ENCODE measurements at regions not wholly inside any gene's neighbourhood (a gene's known extent, or its start where the extent isn't known, plus 50 kb on each side); places are given as distances from the start of the nearest gene placed in this dataset.
A peak's percentile ranks its signal among the peaks of the same experiment; 100 is the strongest.

DNA sequence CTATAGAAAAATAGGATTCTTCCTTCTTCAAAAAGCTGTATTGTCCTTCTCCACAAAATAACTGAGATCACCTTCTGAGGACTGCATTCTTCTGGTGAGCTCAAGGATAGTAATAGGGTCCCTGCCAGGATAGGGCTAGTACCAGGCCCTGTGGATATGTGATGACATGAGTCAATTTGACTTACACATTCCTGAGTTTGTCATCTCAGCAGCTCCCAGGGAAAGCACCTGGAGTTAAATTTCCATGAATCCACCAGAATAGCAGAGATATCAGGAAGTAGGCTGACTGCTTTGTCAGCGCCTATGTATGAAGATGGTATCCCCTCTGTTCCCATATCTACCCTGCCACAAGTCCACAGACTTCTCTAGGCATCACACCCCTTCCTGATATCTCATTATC, 225.8 kb downstream of the PMP22 start:
- no peak for DNase-seq (ENCODE audit: low spot score)

- DNase-seq (ENCODE audit: low spot score), result peak; percentile 59
Observed at GRCh38 chr17:15038656-15039055, 226.5 kb downstream of the PMP22 start.

- DNase-seq (ENCODE audit: low spot score), result no peak
Observed at GRCh38 chr17:15036238-15036637, 228.9 kb downstream of the PMP22 start.

GRCh38 chr17:15031975-15032374, 233.2 kb downstream of the PMP22 start:
- DNase-seq (ENCODE audit: low spot score), result no peak

DNA sequence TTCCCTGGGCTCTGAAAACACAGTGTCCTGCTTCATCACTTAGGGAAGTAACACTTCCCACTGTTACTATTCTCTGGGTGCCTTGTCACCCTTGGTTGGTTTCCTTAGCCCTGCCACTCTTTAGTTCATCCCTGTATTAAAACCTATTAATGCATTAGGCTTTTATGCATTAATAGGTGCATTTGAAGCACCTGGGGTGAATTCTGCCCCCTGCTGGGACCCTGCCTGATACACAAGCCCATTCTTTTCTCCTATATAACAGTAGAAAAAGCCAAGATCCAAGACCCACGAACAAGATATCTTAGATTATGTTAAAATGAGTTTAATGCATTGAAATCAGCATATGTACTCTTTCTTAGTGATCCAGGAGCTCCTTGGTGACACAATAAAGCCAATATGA, 235.7 kb downstream of the PMP22 start:
- no peak for DNase-seq (ENCODE audit: low spot score)

DNA sequence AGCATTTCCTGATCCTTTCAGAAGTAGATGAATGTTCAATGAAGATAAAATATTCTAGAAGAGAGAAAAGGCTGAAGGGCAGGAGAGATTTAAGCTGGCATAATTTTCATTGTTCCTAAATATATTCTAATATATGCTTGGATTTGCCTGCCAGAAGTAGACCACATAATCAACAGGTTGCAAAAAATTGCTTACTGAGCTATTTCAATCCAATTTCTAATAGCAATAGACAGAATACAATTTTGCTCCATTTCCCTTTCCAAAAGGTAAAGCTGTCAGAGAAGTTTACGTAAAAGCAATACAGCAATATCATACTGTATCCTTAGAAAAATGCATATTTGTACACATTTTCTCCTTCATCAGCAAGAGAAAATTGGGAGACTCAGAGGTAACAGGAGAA, 237.3 kb downstream of the PMP22 start:
- no peak for DNase-seq (ENCODE audit: low spot score)

- DNase-seq (ENCODE audit: low spot score), result no peak
Observed at GRCh38 chr17:15026088-15026487, 239.0 kb downstream of the PMP22 start.

GRCh38 chr17:15023589-15024336, 241.4 kb downstream of the PMP22 start:
- no peak for DNase-seq (ENCODE audit: low spot score)

DNA sequence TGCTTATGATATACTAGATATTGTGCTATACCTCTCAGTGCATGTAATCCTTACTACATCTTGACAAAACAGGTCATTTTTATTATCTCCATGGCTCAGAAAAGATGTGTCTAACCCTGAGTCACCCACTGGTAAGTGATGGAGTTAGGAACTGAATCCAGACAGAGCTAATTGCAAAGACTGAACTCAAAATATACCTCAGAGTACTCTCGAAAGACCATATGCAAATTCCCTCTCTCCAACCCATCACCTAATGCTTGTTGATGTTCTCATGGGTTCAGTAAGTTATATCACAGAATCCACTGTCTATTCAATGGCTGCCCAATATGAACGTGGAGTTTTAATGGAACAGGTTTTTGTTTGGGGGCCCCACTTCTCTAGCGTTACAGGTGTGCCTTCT, 246.0 kb downstream of the PMP22 start:
- no peak for DNase-seq (ENCODE audit: low spot score)

DNA sequence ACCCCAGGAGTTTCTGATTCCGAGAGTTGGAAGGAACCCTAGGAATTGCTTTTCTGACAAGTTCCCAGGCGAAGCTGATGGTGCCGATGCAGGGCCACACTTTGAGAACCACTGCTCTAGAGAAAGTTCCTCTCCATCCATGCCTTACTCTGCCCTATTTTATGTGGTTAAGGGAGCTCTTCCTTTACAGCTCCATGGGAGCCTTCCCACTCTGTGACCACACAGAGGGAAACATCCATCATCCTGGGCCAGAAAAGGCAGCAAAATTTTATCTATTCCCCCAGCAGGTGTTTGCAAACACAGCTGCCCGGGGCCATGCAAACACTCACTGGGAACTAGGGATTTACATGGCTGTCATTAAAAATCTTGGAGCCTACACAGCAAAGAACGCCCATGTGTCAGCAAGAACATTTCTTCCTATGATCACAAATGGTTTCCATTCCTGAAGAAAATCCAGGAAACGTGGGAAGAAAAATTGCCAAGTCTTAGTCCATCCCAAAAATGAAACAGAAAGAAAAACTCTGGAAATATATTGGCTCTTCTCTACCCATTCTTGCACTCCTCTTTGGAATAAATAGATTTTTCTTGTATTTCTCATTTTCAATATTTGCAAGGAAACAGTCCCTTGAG, 252.7 kb downstream of the PMP22 start:
- no peak for DNase-seq (ENCODE audit: low spot score)

GRCh38 chr17:15009087-15009486, 256.0 kb downstream of the PMP22 start:
- DNase-seq (ENCODE audit: low spot score), result no peak

DNA sequence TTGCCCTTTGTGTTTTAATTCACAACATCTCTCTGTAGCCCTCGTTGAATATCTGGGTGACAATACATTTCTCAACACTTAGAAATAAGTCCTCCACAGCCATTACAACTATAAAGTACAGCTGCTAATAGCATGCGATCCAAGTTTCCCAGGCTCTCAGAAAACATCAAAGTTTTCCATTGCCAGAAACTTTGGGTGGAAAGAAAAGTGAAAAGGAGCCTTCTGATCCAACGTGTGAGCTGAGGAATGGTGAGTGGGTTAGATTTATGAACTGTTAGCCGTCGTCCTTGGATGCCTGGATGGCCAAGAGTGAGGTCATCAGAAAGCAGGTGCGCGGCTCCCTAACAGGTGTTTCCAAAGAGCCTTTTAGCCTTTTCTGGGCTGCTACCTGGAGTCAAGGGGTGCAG, 258.0 kb downstream of the PMP22 start:
- no peak for DNase-seq (ENCODE audit: low spot score)

- DNase-seq (ENCODE audit: low spot score), result no peak
Observed at GRCh38 chr17:15006421-15007128, 258.6 kb downstream of the PMP22 start.

- DNase-seq (ENCODE audit: low spot score), result no peak
Observed at GRCh38 chr17:15000661-15001060, 264.5 kb downstream of the PMP22 start.

GRCh38 chr17:14997290-14997689, 267.8 kb downstream of the PMP22 start:
- no peak for DNase-seq (ENCODE audit: low spot score)

- DNase-seq (ENCODE audit: low spot score), result no peak
Observed at GRCh38 chr17:14986127-14986526, 279.0 kb downstream of the PMP22 start.

DNA sequence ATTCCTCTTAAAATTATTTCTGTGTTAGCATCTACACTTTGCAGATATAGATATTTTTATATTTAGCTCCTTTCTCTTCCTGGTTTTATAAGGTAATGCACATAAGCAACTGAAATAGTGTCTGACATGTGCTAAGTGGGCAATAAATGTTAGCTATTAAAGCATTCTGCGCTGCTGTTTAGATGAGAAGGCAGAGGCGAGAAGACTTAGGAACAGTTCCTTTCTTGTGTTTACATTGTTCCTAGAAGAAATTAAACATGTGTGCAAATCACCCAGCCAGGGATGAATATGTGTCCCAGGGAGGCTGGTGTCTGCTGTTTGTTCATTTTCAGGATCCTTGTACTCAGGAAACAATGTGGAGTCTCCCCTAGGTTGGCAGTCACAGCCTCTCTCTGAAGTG, 292.3 kb downstream of the PMP22 start:
- no peak for DNase-seq (ENCODE audit: low spot score)

DNA sequence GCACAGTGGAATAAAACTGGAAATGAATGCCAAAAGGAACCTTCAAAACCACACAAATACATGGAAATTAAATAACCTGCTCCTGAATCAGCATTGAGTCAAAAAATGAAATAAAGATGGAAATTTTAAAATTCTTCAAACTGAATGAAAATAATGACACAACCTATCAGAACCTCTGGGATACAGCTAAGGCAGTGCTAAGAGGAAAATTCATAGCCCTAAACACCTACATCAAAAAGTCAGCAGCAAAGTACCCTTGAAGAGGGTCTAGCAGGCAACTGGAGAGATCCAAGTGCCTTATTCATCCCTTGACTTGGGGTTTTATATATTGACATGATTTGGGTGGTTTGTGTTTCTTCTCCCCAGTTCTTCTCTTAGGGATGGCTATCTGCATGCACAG, 294.1 kb downstream of the PMP22 start:
- DNase-seq (ENCODE audit: low spot score), result no peak

DNA sequence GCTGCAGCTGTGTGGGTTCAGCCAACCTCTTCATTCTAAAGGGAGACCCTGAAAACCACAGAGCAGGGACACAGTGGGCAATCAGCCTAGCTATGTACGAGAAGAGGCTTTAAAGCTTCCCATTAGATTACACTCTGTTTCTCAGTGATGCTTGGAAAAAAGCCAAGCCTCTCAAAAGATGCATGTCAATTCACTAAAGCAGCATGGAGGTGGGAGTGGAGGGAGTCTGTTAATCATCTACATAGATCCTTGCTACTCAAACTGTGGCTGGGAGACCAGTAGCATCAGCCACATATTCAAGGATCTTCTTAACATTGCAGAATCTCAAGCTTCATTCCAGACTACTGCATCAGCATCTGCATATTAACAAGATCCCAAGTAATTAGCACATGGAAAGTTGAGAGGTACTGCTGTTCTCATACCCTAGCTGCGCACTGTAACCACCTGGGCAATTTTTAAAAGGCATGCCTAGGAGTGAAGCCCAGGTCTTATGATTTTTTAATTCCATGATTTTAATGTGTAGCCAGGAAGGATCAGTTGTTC, 305.9 kb downstream of the PMP22 start:
- DNase-seq (ENCODE audit: low spot score), result no peak

DNA sequence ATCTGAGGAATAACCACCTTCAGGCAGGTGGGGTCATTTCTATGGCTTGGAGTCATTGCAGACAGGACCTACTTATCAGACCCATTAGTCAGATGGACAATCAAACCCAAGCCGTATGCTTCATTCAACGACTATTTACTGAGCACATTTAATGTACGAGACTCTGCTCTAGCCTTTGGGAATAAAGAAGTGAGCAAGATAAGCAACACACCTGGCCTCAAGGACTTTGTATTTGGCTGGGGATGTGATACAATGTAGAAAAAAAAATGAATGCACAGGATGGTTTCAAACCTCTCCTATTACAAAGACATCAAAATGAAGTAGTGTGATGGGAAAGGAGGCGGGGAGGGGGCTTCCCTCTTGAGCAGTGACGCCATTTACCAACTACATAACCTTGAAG, 311.7 kb downstream of the PMP22 start:
- DNase-seq (ENCODE audit: low spot score), result no peak

DNA sequence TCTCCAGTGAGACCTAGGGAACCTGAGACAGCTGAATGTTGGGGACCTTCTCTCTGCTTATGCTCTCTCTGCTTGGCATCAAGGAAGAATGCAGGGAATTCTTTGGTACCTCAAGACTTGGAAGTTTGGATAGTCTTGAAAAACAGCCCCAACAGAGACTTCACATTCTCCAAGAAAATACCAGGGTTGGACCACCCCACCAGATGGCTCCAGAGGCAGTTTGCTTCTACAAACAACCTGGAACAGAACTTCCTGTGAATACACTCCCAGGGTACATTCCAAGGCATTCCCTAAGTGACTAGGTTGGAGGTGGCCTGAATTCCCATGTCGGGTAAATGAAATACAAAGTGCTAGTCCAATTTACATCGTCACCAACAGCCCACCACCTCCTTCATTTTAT, 314.4 kb downstream of the PMP22 start:
- DNase-seq (ENCODE audit: low spot score), result no peak

GRCh38 chr17:14950216-14950615, 314.9 kb downstream of the PMP22 start:
- no peak for DNase-seq (ENCODE audit: low spot score)

DNA sequence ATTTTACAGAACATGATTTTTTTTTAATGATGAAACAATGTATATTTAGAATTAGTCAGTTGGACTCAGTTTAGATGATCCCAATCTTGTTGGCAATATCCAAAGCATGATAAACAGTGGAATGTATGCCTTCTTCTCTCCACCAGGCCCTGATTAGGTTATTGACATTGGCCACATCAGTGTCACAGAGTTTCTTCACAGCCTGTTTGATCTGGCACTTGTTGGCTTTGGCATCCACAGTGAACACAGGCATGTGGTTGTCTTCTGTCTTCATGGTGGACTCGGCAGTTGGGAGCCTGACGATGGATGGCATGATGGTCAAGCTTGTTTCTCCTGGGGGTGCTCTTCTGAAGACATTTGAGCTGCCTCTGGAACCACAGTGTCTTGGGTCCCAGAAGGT, 317.5 kb downstream of the PMP22 start:
- no peak for DNase-seq (ENCODE audit: low spot score)

All from AG08395 (cell line).